B cell (primary cell): ENCODE measurements at regions not wholly inside any gene's neighbourhood (a gene's known extent, or its start where the extent isn't known, plus 50 kb on each side); places are given as distances from the start of the nearest gene placed in this dataset.

ENCODE experiments used
- ATAC-seq: fragments of 200-7000 bp; cut with Tn5 transposase; one replicate; pipeline ENCODE4 v1.10.0; 2021; ENCODE audit warnings: low read depth, mild to moderate bottlenecking, moderate number of reproducible peaks, moderate library complexity
- CTCF ChIA-PET: fragments of 350-600 bp; sonication (Branson Sonifier 250); formaldehyde crosslinking; loops from one replicate; lab custom pipeline; 2021; ENCODE audit warnings: antibody characterized with exemption, inconsistent platforms; lab: Charles Lee
- POLR2A ChIA-PET: fragments of 350-600 bp; sonication (Branson Sonifier 250); formaldehyde crosslinking; loops from one replicate; lab custom pipeline; 2021; ENCODE audit warnings: antibody characterized with exemption; lab: Charles Lee
- DNase-seq: peaks from one replicate; pipeline ENCODE4 v3.0.0; 2013
- H2AFZ ChIP-seq: 2 replicates; pipeline ENCODE4 v1.6.1; 2012; ENCODE audit warnings: mild to moderate bottlenecking, low read depth, low read length; ENCODE audit not compliant: insufficient read depth, poor library complexity, severe bottlenecking
- H3K27ac ChIP-seq, 2 donors: 1 replicate in 1 of 2; 2 replicates in 1 of 2; pipeline ENCODE4 v1.5.1; 2012 to 2013; ENCODE audit warnings: low read length in 2 of 2, mild to moderate bottlenecking in 2 of 2, moderate library complexity in 1 of 2
- H3K27me3 ChIP-seq, 4 experiments: fragments of 200-600 bp in 1 of 4; sonication (generic) in 1 of 4; replicated peaks in 1 of 4; 1 replicate in 2 of 4; 2 replicates in 2 of 4; pipeline versions ENCODE4 v1.6.1 to v1.7.0; 2013 to 2016; ENCODE audit warnings: low read length in 3 of 4, mild to moderate bottlenecking in 2 of 4, mixed read lengths in 1 of 4, moderate library complexity in 1 of 4; ENCODE audit not compliant: insufficient read depth in 4 of 4, control insufficient read depth in 3 of 4; ENCODE audit errors: control extremely low read depth in 1 of 4
- H3K36me3 ChIP-seq, 2 experiments: replicated peaks in 1 of 2; 1 replicate in 1 of 2; 2 replicates in 1 of 2; pipeline versions ENCODE4 v1.6.1 to v1.7.1; 2013; ENCODE audit warnings: low read length in 1 of 2; ENCODE audit not compliant: insufficient read depth in 2 of 2, control insufficient read depth in 1 of 2; ENCODE audit errors: control extremely low read depth in 1 of 2, extremely low read depth in 1 of 2
- H3K4me1 ChIP-seq, 2 donors: fragments of 200-600 bp in 1 of 2; sonication (generic) in 1 of 2; 1 replicate in 1 of 2; 2 replicates in 1 of 2; pipeline versions ENCODE4 v1.5.1 to v1.6.1; 2013 to 2017; ENCODE audit warnings: low read length in 2 of 2; ENCODE audit not compliant: control insufficient read depth in 2 of 2, insufficient read depth in 2 of 2
- H3K4me2 ChIP-seq: replicated peaks from 2 replicates; pipeline ENCODE3; 2012; ENCODE audit warnings: mild to moderate bottlenecking, low read depth, low read length; ENCODE audit not compliant: poor library complexity, severe bottlenecking
- H3K4me3 ChIP-seq, 5 experiments: fragments of 200-600 bp in 1 of 5; sonication (generic) in 1 of 5; 1 replicate in 3 of 5; 2 replicates in 2 of 5; pipeline versions ENCODE4 v1.5.1 to v1.7.0; 2011 to 2016; ENCODE audit warnings: low read length in 4 of 5, mild to moderate bottlenecking in 4 of 5, low read depth in 2 of 5, control low read depth in 1 of 5, moderate library complexity in 1 of 5; ENCODE audit not compliant: insufficient read depth in 1 of 5; ENCODE audit errors: control extremely low read depth in 1 of 5, extremely low read depth in 1 of 5
- H3K79me2 ChIP-seq: fragments of 200-600 bp; sonication (generic); one replicate; pipeline ENCODE4 v1.6.0; 2016; ENCODE audit warnings: low read length; ENCODE audit not compliant: control insufficient read depth, insufficient read depth
- H3K9ac ChIP-seq: fragments of 200-600 bp; sonication (generic); 2 replicates; pipeline ENCODE4 v1.6.1; 2017; ENCODE audit warnings: mild to moderate bottlenecking, low read length, moderate library complexity
- H3K9me3 ChIP-seq, 3 donors: one replicate each; pipeline versions ENCODE4 v1.6.1 to v1.7.1; 2013; ENCODE audit warnings: low read length in 2 of 3; ENCODE audit not compliant: control insufficient read depth in 2 of 3, insufficient read depth in 1 of 3; ENCODE audit errors: control extremely low read depth in 1 of 3
- H4K20me1 ChIP-seq: 2 replicates; pipeline ENCODE4 v1.6.0; 2012; ENCODE audit warnings: mild to moderate bottlenecking, low read length; ENCODE audit not compliant: insufficient read depth, control insufficient read depth, poor library complexity, severe bottlenecking
- H3K27ac Mint-ChIP-seq: one replicate; pipeline ENCODE4 v1.8.0; 2021; ENCODE audit warnings: mixed read lengths
- H3K27me3 Mint-ChIP-seq: one replicate; pipeline ENCODE4 v1.8.0; 2021; ENCODE audit warnings: mixed read lengths
- H3K4me1 Mint-ChIP-seq: one replicate; pipeline ENCODE4 v1.8.0; 2021; ENCODE audit warnings: mixed read lengths
- H3K4me3 Mint-ChIP-seq: one replicate; pipeline ENCODE4 v1.8.0; 2021; ENCODE audit warnings: mixed read lengths
- H3K9me3 Mint-ChIP-seq: one replicate; pipeline ENCODE4 v1.8.0; 2022; ENCODE audit warnings: mixed read lengths; ENCODE audit not compliant: insufficient read depth
- CTCF ChIP-seq: fragments of 200-600 bp; IDR thresholded peaks from one replicate; pipeline ENCODE4 v1.8.0; 2022; ENCODE audit warnings: antibody characterized with exemption, mild to moderate bottlenecking
- EZH2 ChIP-seq: IDR thresholded peaks from 2 replicates; pipeline ENCODE4 v1.6.1; 2012; ENCODE audit warnings: borderline replicate concordance, low read depth, mild to moderate bottlenecking, moderate library complexity, low read length; ENCODE audit not compliant: insufficient read depth, poor library complexity, severe bottlenecking
- WGBS: methylation state at CpG from one replicate; pipeline ENCODE4 v1.1.5; 2013; ENCODE audit warnings: missing lambda C conversion rate; ENCODE audit not compliant: insufficient coverage; 5-methylcytosine and 5-hydroxymethylcytosine counted together
- intact Hi-C: fragments of 100-400 bp; cut with micrococcal nuclease; formaldehyde crosslinking; loops from one replicate; pipeline ENCODE4 v1.10.0; 2022

- no peak for TF ChIP-seq EZH2
- no peak for TF ChIP-seq CTCF
- POLR2A ChIA-PET = no interaction called here
- Mint-ChIP-seq H3K4me3 (no peak overlapping the region), H3K4me1 (no peaks in the 10 kb centered on the region), H3K27ac (no peak overlapping the region), H3K9me3 (no peaks in the 10 kb centered on the region), H3K27me3 (peaks cover 46% of the 10 kb centered on the region)
- CTCF ChIA-PET = no interaction called here
- Histone ChIP-seq H3K79me2 (no peaks in the 10 kb centered on the region), H3K4me2 (no peak overlapping the region), H3K9ac (no peak overlapping the region), H3K9me3 (no peaks in the 10 kb centered on the region), H3K27ac (no peak overlapping the region), H3K4me3 (no peak overlapping the region), H3K4me1 (no peaks in the 10 kb centered on the region), H2AFZ (no peak overlapping the region), H3K36me3 (no peaks in the 10 kb centered on the region), H3K27me3 (peaks cover 0 to 4% (median 0%) of the 10 kb centered on the region in 4 experiments), H4K20me1 (no peaks in the 10 kb centered on the region)
- DNase-seq (no peak), ATAC-seq (no peak)
- intact Hi-C loops = no loop called here
- 98% methylated on average over 4 of the region's 6 CpGs for whole genome bisulfite sequencing
Observed at GRCh38 chr12:113666223-113666622, 194.6 kb upstream of the LHX5 start.

GRCh38 chr12:113665457-113665856 is 193.8 kb upstream of the LHX5 start:
- no peaks in the 10 kb centered on the region for H4K20me1 ChIP-seq
- H3K4me3 Mint-ChIP-seq = no peak overlapping the region
- no peak for ATAC-seq
- no peaks in the 10 kb centered on the region for H3K9me3 Mint-ChIP-seq
- H3K4me1 Mint-ChIP-seq = no peaks in the 10 kb centered on the region
- no peak overlapping the region for H3K4me2 ChIP-seq
- no peak overlapping the region for H3K27ac ChIP-seq
- H3K27me3 ChIP-seq = peaks cover 0 to 4% (median 0%) of the 10 kb centered on the region in 4 experiments
- no peaks in the 10 kb centered on the region for H3K4me1 ChIP-seq
- WGBS = 88% methylated on average over 4 of the region's 4 CpGs
- intact Hi-C loops = no loop called here
- ChIA-PET POLR2A (no interaction called here), CTCF (no interaction called here)
- H3K27ac Mint-ChIP-seq = no peak overlapping the region
- H2AFZ ChIP-seq = no peak overlapping the region
- H3K79me2 ChIP-seq = no peaks in the 10 kb centered on the region
- peaks cover 46% of the 10 kb centered on the region for H3K27me3 Mint-ChIP-seq
- H3K36me3 ChIP-seq = no peaks in the 10 kb centered on the region
- no peak for TF ChIP-seq EZH2
- TF ChIP-seq CTCF = no peak
- no peak overlapping the region for H3K9ac ChIP-seq
- no peaks in the 10 kb centered on the region for H3K9me3 ChIP-seq
- no peak overlapping the region for H3K4me3 ChIP-seq
- no peak for DNase-seq
